ENCODE measurements at regions not wholly inside any gene's neighbourhood (a gene's known extent, or its start where the extent isn't known, plus 50 kb on each side); places are given as distances from the start of the nearest gene placed in this dataset.

DNA sequence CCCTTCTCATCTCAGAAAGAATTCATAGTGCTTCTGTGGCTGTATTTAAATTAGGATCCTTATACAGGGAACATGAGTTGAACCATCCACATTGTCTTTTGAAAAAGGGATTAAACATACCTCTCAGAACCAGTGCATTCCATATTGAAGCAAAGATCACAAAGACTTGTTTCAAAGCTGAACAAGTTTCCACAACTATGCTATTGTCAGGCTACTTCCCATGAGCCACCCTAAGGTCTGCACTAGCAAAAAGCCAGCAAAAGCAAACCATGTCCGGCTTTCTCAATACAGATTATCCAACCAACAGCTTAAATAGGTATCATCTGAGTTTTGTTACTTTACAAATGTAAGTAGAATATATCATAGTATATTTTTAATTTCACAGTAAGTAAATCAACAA lies 78.1 kb downstream of the SCG2 start:
- DNase-seq, result no peak

DNA sequence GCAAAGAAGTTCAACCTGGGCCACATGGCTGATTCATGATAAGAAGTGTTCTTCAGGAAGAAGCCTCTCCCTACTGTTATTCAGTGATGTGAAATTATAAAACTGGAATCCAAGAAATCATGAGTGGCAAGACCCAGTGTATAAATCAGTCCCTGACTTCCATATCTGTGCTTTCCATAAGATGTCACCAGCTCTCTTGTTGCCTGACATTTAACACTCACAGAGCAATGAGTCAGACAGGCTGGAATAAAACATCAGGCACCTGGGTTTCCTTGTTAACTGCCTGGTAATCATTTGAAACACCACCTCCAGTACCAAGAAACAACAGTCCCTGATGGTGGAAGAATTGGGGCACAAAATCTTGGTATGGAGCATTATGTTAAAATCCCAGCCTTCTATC lies 76.1 kb downstream of the SCG2 start:
- DNase-seq, result no peak

DNA sequence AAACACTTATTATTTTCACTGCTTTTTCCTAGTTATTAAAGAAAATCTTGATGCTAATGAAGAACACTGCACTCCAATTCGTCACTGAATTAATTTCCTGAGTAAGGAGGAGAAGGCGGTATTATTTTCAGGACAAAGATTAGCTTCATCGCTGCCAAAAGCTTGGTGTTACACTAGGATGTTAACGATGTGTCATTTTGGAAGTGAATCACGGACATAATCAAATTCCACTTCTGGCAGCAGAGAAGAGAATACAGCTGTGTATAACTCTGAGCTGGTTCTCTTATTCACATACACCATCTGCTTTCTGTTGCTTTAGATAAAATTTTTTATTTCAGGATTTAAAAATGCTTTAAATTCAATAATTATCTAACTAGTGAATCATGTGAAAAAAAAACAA lies 74.1 kb downstream of the SCG2 start:
- no peak for DNase-seq

DNA sequence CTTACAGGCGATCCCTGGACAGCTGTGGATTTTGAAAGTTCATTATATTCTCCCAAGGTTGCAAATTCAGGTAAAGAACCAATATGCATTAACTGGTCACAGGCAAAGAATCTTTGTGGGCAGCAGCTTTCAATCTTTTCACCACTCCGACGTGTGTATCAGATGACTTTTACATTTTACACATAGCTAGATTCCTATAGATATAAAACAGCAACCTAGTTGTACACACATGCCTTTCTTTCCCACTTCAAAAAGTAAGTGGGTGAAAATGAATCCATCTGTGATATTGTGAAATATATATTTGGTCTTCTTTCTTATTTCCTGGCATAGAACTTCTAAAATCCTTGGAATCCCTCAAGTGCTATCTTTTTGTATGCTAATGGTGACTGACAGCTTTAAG lies 72.5 kb downstream of the SCG2 start:
- DNase-seq, result no peak

DNA sequence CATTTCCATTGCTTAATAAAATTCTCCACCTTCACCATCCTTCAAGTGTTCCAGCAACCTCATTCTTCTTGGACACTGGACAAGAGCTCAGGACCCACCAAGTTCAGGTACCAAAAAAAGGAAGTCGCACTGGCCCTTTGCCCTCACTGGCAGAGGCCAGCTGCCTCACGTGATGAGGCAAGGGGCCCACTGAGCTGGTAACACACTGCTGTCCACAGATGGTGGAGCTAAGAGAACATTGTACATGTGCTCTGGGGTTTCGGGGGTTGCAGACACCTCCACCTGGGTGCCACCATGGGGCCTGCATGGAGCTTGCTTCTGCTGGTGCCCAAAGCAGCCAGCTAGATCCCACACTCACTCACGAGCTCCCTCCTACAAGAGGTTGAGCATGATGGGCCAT lies 71.3 kb downstream of the SCG2 start:
- no peak for DNase-seq

DNA sequence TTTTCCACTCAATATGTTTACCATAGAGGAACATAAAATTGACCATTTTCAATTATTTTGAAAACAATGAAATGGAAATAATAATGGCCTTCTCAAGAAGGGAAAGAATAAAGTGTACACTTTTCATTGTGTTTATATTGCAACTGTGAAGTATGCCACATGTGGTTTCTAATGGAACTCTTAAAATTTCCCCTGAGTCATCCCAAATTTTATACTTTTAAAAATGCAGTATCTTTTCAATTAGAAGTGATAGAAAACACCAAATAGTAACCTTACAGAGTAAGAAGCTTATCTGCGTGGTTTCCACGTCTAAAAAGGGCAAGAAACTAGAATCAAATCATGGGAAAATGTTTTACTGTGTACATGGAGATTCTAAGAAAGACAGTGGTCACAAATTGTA lies 70.0 kb downstream of the SCG2 start:
- DNase-seq, result no peak

DNA sequence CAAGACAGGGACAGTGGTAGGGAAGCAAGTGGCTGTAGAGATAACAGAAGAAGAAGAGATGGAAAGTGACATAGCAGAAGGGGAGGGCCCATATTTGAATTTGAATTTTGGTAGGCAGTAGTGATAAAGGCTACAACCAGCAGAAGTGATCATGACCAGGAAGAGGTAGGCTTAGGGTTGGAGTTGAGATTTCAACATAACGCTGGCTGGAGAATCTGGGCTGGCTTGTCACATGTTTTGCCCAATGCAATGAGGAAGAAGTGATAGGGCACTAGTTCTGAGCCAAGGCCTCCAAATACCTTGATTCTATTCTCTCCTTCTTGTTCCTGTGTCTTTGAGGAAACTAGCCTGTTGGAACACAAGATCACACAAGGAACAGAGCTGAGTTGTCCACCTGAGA lies 69.4 kb downstream of the SCG2 start:
- DNase-seq, result no peak

DNA sequence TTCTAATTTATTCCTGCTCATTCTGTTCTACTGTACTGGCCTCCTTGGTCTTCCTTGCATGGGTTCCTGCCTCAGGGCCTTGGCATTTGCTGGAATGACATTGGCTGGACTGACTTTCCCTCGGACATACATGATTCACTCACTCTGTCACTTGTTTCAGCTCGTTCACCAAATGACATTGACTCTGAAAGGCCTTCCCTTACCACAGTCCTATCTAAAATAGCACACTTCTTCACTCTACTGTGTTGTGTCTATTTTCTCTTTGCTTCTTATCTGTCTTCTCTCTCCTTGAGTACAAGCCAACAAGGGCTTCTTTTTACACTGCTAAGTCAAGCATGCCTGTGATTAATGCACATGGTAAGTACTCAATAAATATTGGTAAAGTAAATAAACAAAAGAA lies 65.6 kb downstream of the SCG2 start:
- DNase-seq, result no peak

DNA sequence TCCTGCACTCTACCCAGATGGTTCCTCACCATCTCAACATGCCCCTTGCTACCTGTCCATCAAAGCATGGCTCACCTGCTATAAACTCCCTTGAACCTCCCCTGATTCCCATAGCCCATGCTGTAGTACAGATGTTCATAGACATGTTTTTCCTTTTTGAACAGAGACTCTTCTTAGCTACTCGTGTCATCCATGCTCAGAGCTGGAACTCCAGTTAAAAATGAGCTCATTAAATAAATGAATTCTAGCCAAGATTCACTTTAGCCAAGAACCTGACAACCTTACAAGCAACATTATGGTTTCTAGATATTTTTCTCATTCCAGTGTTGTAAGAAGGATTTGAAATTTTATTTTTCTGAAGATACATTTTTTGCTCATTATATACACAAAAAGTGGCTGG lies 65.0 kb downstream of the SCG2 start:
- DNase-seq, result no peak

DNA sequence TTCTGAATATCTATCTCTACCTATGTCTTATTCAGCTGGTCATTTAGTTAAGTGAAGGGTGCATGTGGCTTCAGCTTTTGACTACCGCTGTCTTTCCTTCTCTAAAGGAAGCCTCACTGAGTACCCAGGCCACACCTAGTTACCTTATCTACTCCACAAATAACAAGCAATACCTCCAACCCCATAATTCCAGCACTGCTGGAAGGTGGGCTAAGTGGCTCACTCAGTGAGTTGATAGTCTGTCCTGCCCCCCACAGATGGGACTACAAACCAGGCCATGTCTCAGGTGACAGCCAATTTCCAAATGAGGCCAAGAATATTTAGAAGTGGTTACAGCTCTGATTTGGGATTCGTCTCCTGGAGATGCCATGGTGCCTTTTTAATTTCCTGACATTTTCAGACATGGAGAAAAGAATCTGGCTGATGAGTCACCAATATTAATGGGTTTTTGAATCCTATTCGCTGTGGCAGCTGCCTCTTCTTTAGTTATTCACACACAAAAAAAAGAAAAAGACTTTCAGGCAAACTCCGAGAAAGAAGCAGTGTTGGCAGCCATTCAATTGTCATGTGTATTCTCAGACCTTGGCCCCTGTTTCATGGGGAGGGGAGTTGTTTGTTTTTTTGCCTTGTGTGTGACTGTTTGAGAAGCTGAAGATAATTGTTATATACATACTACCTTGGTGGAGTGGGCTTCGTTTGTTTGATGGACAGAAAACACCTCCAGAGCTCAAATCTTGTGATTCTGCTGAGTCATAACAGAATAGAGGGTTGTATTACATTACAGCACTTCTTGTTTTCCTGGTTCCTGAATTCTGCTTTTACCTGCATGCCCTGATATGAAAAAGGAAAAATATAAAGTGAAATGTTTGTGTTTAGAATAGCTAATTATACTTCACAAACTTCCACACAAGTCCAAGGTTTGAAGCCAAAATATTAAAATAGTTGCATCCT lies 64.2 kb downstream of the SCG2 start:
- DNase-seq, result no peak

DNA sequence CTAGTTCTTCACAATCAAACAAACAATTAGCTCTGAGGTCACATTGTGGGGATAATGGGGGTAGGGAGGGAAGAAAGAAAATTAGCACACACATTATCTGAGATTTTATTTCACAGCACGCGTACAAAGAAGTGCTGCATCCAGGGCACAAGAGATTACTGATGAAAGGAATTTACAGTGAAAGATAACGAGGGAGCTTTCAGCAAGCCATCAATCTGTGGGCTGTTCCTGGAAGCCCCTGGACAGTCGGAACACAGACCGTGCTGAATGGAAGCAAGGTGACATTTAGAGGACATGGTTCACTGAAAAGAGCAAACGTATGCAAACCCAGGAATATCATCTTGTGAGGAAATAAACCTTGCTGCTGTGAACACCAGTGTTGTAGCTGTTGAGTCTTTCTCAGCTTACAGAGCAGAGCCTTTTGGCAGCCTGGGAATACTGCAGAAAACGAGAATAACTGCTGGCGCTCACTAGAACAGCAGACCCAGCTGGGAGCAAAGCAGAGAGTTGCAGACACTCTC lies 63.2 kb downstream of the SCG2 start:
- peak; percentile 29 for DNase-seq

DNA sequence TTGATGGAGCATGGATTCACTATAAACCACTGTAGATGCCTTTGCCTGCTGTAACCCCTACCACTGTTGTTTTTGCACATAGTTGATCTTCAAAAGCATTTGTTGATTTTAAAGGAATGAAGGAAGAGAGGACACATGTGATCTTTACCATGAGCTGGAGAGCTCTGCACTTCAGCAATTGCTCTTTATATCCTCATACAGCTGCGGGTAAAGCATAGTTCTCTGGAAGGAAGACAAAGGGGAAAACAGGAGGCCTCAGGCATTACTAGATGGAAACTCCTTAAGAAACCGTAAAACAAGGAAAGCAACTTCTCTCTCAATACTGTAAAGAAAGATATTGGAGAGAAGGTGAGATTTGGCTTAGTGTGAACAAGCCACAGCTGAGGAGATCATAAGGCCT lies 60.6 kb downstream of the SCG2 start:
- DNase-seq, result no peak

DNA sequence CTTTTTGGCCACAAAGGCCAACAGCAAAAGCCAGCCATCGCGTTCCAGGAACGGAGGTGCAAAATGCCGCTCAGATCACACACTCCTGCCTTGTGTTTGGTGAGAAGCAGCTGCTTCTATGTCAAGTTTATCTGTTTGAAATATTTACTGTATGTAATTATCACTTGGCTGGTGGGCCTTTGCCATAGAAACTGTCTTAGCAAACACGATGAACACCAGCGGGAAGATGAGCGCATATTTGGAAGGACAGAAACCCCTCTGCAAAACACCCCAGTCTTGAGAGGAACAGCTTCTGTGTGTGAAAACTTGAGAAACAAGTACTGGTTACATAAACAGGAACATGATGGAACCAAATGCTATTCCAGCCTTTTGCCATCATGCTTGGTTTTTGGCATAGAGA lies 59.7 kb downstream of the SCG2 start:
- no peak for DNase-seq

DNA sequence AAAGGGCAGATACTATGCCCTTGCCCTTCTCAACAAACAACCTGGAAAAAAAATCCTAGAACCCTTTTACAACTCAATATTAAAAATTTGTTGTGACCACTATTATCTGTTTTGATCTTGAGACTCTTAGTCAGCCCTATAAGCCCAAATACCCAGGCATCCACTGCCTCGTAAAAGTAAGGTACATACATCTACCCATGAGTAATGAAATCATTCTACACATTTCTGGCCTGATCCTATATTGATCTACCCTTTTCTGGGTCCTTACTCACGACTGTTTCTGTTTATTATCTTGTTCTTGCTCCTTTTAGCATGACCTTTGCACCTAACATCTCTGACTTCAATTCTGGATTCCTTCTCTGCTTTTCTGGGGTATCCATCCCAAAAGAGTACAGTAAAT lies 56.8 kb downstream of the SCG2 start:
- no peak for DNase-seq

DNA sequence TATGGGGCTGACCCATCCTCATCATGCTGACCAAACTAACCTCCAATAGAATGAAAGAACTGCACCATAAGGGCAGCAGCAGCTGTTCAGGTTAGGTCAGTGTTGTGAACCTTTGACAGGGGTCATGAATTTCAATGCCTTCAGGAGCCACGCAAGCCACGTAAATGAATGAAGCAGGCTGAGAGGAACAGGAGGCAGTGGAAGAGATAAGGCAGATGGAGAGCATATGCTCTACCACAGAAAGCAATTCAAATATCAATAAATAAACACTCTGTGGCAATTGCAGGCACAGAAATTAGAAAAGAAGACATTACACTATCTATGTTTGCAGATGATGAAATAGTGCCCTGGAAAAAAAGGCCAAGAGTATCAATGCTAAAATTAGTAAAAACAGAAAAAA lies 56.3 kb downstream of the SCG2 start:
- DNase-seq, result no peak

Measured in renal pelvis (tissue), 1 donor.